Activated naive CD8-positive, alpha-beta T cell treated with anti-CD3 and anti-CD28 coated beads, Interleukin-2, amount 10 ng/mL, durations not matched to agents 7 days and 5 days (primary cell): ENCODE measurements at regions not wholly inside any gene's neighbourhood (a gene's known extent, or its start where the extent isn't known, plus 50 kb on each side); places are given as distances from the start of the nearest gene placed in this dataset.
A peak's percentile ranks its signal among the peaks of the same experiment; 100 is the strongest.
"Not testable (repeated sequence)": the region's sequence is repeated elsewhere in the genome, so short reads cannot be mapped to it uniquely, and the experiment has no call there.

Experiments
- ATAC-seq: fragments of 150-1000 bp; cut with Tn5 transposase; one replicate; pipeline ENCODE4 v1.10.0; 2021; ENCODE audit warnings: low read depth, moderate library complexity
- POLR2A ChIA-PET: fragments of 350-600 bp; sonication (Branson Sonifier 250); formaldehyde crosslinking; loops from one replicate; lab custom pipeline; 2021; ENCODE audit warnings: antibody characterized with exemption; lab: Charles Lee
- DNase-seq: peaks from one replicate; pipeline ENCODE4 v3.0.0; 2021
- H3K27ac Mint-ChIP-seq: one replicate; pipeline ENCODE4 v1.8.0; 2022; ENCODE audit warnings: mild to moderate bottlenecking, mixed read lengths
- H3K27me3 Mint-ChIP-seq: one replicate; pipeline ENCODE4 v1.8.0; 2022; ENCODE audit warnings: mild to moderate bottlenecking, moderate library complexity, mixed read lengths
- H3K36me3 Mint-ChIP-seq: one replicate; pipeline ENCODE4 v1.8.0; 2021; ENCODE audit warnings: mild to moderate bottlenecking, mixed read lengths
- H3K4me1 Mint-ChIP-seq: one replicate; pipeline ENCODE4 v1.8.0; 2021; ENCODE audit warnings: mixed read lengths
- H3K4me3 Mint-ChIP-seq: one replicate; pipeline ENCODE4 v1.8.0; 2022; ENCODE audit warnings: mild to moderate bottlenecking, moderate library complexity, mixed read lengths
- H3K9me3 Mint-ChIP-seq: one replicate; pipeline ENCODE4 v1.8.0; 2021; ENCODE audit warnings: mixed read lengths

GRCh38 chr1:194069168-194069830 is 882.9 kb upstream of the B3GALT2 start:
- POLR2A ChIA-PET, result no interaction called here

GRCh38 chr1:194068446-194069167 is 882.2 kb upstream of the B3GALT2 start:
- Mint-ChIP-seq H3K4me3 (no peak overlapping the region), H3K36me3 (no peaks in the 10 kb centered on the region), H3K27me3 (no peaks in the 10 kb centered on the region), H3K9me3 (peaks cover 8% of the 10 kb centered on the region), H3K4me1 (no peaks in the 10 kb centered on the region), H3K27ac (no peak overlapping the region)
- DNase-seq (no peak), ATAC-seq (no peak)
- POLR2A ChIA-PET, result no interaction called here

More at GRCh38 chr1:194069168-194069830, 882.9 kb upstream of the B3GALT2 start:
- H3K27ac Mint-ChIP-seq, result no peak overlapping the region
- peaks cover 8% of the 10 kb centered on the region for H3K9me3 Mint-ChIP-seq
- H3K36me3 Mint-ChIP-seq, result no peaks in the 10 kb centered on the region
- DNase-seq, result no peak
- H3K4me3 Mint-ChIP-seq, result no peak overlapping the region
- H3K27me3 Mint-ChIP-seq, result no peaks in the 10 kb centered on the region
- no peak for ATAC-seq
- H3K4me1 Mint-ChIP-seq, result no peaks in the 10 kb centered on the region

- H3K36me3 Mint-ChIP-seq, result no peaks in the 10 kb centered on the region
- no peaks in the 10 kb centered on the region for H3K27me3 Mint-ChIP-seq
- no peak for ATAC-seq
- H3K27ac Mint-ChIP-seq, result no peak overlapping the region
- no peaks in the 10 kb centered on the region for H3K4me1 Mint-ChIP-seq
- peaks cover 8% of the 10 kb centered on the region for H3K9me3 Mint-ChIP-seq
- H3K4me3 Mint-ChIP-seq, result no peak overlapping the region
- DNase-seq, result no peak
- POLR2A ChIA-PET, result no interaction called here
These were observed 881.4 kb upstream of the B3GALT2 start for GRCh38 chr1:194067772-194068171.

DNA sequence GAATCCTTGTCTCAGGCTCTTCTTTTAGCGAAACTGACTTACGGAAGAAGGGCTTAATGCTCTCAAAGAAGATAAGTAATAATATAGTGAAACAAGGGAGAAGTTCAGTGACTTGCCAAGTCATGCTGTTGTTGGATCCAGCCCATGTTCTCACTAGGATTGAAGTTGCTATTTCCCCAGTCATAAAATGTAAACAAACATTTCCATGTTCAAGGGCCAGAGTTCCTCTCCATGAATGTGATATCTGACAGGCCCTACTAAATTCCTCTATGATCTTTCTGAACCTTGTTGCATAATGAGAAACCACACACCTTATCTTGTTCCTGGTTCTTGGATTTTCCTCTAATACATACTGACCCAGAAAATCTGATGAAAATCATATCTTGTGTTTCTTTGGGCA is 876.5 kb upstream of the B3GALT2 start:
- peaks cover 20% of the 10 kb centered on the region for H3K36me3 Mint-ChIP-seq
- H3K4me1 Mint-ChIP-seq, result peaks cover 15% of the 10 kb centered on the region
- H3K27me3 Mint-ChIP-seq, result no peaks in the 10 kb centered on the region
- H3K9me3 Mint-ChIP-seq, result peaks cover 17% of the 10 kb centered on the region
- H3K4me3 Mint-ChIP-seq, result no peak overlapping the region
- no peak for DNase-seq
- no peak overlapping the region for H3K27ac Mint-ChIP-seq
- ATAC-seq, result no peak
- POLR2A ChIA-PET, result no interaction called here

DNA sequence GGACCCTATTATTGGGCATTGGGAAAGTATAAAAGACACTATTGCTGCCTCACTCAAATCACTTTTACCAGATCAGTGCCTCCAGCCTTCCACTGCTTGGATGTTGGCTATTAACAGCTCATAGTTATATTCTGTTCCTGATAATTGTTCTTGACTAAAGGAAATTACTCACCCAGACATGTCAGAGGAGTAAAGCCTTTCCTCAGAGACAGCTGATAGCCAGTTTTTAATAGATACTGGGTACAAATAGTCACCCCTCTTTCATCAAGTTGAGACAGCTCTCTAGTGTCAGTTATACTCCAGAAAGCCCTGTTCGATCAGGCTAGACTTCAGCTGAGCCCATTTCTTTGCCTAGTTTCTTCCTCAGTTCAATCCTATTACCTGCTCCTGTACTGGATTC is 876.1 kb upstream of the B3GALT2 start:
- POLR2A ChIA-PET, result no interaction called here
- Mint-ChIP-seq H3K27me3 (no peaks in the 10 kb centered on the region), H3K36me3 (peaks cover 20% of the 10 kb centered on the region), H3K9me3 (peaks cover 17% of the 10 kb centered on the region), H3K27ac (no peak overlapping the region), H3K4me3 (no peak overlapping the region), H3K4me1 (peaks cover 15% of the 10 kb centered on the region)
- no peak for ATAC-seq
- no peak for DNase-seq

- H3K36me3 Mint-ChIP-seq, result peaks cover 24% of the 10 kb centered on the region
- ATAC-seq, result no peak
- H3K27me3 Mint-ChIP-seq, result no peaks in the 10 kb centered on the region
- peaks cover 13% of the 10 kb centered on the region for H3K9me3 Mint-ChIP-seq
- H3K27ac Mint-ChIP-seq, result peak overlapping the region; percentile 82
- POLR2A ChIA-PET, result no interaction called here
- peak overlapping the region; percentile 23 for H3K4me3 Mint-ChIP-seq
- H3K4me1 Mint-ChIP-seq, result peaks cover 30% of the 10 kb centered on the region
- no peak for DNase-seq
These were observed 874.1 kb upstream of the B3GALT2 start for GRCh38 chr1:194060481-194060880.

DNA sequence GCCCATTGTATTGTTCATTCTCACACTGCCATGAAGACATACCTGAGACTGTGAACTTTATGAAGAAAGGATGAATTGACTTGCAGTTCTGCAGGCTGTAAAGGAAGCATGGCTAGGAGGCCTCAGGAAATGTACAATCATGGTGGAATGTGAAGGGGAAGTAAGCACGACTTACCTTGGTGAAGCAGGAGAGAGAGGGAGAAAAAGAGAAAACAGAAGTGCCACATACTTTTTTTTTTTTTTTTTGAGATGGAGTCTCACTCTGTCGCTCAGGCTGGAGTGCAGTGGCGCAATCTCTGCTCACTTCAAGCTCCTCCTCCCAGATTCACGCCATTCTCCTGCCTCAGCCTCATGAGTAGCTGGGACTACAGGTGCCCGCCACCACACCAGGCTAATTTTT is 871.9 kb upstream of the B3GALT2 start:
- H3K4me3 Mint-ChIP-seq, ATAC-seq, H3K27me3 Mint-ChIP-seq, POLR2A ChIA-PET, DNase-seq, H3K27ac Mint-ChIP-seq: not testable (repeated sequence)
- H3K9me3 Mint-ChIP-seq, result peaks cover 15% of the 10 kb centered on the region
- peaks cover 33% of the 10 kb centered on the region for H3K4me1 Mint-ChIP-seq
- peaks cover 30% of the 10 kb centered on the region for H3K36me3 Mint-ChIP-seq

GRCh38 chr1:194056169-194056568 is 869.8 kb upstream of the B3GALT2 start:
- Mint-ChIP-seq H3K27ac (peak overlapping the region; percentile 65), H3K4me3 (peak overlapping the region; percentile 37), H3K27me3 (no peaks in the 10 kb centered on the region), H3K36me3 (peaks cover 32% of the 10 kb centered on the region), H3K4me1 (peaks cover 46% of the 10 kb centered on the region), H3K9me3 (peaks cover 15% of the 10 kb centered on the region)
- no peak for DNase-seq
- POLR2A ChIA-PET, result no interaction called here
- ATAC-seq, result peak; percentile 65

DNA sequence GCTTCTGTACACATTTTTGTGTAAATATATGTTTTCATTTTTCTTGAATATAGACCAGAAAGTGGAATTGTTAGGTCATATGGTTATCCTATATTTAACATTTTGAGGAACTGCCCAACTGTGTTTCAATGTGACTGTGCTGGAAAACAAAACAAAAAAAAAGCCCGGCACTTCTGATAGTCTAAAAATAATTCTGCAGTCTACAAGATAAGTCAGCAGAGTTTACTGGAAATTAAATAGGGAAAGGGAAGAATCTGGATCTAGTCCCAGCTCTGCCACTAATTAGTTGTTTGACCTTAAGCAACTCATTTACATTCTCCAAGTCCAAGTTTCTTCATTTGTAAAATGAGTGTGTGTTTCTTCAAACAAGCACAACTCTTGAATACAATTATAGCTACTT is 869.1 kb upstream of the B3GALT2 start:
- H3K36me3 Mint-ChIP-seq, result peaks cover 30% of the 10 kb centered on the region
- ATAC-seq, result no peak
- H3K27me3 Mint-ChIP-seq, result no peaks in the 10 kb centered on the region
- peaks cover 41% of the 10 kb centered on the region for H3K4me1 Mint-ChIP-seq
- no peak for DNase-seq
- peaks cover 15% of the 10 kb centered on the region for H3K9me3 Mint-ChIP-seq
- H3K4me3 Mint-ChIP-seq, result no peak overlapping the region
- POLR2A ChIA-PET, result no interaction called here
- H3K27ac Mint-ChIP-seq, result no peak overlapping the region

DNA sequence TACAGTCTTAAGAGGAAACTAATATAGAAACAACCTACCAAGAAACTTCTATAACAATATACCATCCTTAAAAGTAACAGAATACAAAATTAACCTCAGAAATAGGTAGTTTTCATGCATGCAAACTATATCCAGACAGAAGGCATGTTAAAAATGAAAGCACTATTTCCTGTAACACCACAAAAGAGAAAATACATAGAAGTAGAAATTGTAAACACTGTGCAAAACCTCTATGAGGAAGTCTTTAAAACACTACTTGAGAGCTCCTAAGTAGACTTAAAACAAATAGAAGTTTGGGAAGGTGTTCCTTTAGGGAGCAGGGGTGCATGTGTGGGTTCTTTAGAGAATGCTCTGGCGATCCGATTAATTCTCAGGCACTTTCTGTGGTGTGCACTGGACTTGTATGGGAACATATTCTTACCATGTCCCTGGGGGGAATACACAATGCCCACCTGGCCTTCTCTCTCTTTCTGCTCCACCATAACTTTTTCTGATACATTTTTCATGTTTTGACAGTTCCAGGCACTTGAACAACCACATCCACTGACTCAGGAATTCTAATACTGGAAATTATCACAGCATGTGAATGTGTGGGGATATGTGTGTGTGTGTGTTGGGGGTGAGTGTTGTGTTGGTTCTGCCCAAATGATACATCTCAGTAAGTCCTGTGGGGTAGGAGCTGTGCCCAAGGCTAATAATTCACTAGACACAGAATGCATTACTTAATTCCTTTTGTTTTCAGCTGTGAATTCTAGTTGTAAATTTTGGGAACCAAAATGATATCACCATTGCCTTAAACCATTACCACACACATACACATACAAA is 866.3 kb upstream of the B3GALT2 start:
- Mint-ChIP-seq H3K27me3 (no peaks in the 10 kb centered on the region), H3K4me1 (peaks cover 33% of the 10 kb centered on the region), H3K4me3 (peak overlapping the region; percentile 58), H3K27ac (peak overlapping the region; percentile 80), H3K36me3 (peaks cover 12% of the 10 kb centered on the region), H3K9me3 (peaks cover 3% of the 10 kb centered on the region)
- POLR2A ChIA-PET, result no interaction called here
- DNase-seq (no peak), ATAC-seq (peak; percentile 55)

GRCh38 chr1:194047921-194048320 is 861.5 kb upstream of the B3GALT2 start:
- H3K4me3 Mint-ChIP-seq, result no peak overlapping the region
- H3K4me1 Mint-ChIP-seq, result peaks cover 15% of the 10 kb centered on the region
- no peaks in the 10 kb centered on the region for H3K27me3 Mint-ChIP-seq
- POLR2A ChIA-PET, result no interaction called here
- DNase-seq (no peak), ATAC-seq (no peak)
- no peak overlapping the region for H3K27ac Mint-ChIP-seq
- peaks cover 1% of the 10 kb centered on the region for H3K9me3 Mint-ChIP-seq
- H3K36me3 Mint-ChIP-seq, result peaks cover 2% of the 10 kb centered on the region

DNA sequence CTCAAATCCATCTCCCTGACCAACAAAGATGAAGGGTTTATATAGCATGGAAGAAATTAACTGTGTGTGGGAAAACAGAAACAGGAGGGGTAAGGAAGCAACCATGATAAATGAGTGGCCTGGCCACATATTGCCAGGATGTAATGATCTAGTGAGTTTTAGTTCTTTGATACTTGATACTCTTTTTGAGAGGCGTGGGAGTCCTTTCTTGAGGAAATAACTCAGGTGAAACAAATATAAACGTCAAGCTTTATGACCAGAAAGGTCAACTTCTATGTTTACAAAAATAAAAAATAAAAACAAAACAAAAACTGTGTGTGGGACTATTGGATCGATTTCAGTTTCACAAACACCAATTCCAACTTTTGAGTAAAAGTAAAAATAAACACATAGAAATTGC is 860.8 kb upstream of the B3GALT2 start:
- H3K4me3 Mint-ChIP-seq, result no peak overlapping the region
- no peak for DNase-seq

DNA sequence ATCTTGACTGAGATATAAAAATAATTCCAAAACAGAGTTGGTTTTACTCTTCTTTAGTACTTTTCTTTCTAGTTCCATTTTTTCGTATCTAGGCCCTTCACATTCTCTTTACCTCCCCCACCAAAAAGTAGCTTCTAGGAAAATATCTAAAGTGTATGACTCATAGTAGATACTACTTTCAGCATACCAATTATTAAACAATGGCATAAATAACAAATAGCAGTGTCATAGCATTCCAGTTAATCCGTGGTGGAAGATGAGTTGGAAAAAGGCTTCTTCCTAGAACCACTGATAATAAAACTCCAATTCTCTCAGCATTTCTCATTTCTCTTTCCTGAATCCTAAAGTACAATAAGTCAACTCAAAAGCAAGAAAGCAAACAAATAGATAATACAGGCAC is 859.0 kb upstream of the B3GALT2 start:
- Mint-ChIP-seq H3K9me3 (peaks cover 1% of the 10 kb centered on the region), H3K4me1 (peaks cover 3% of the 10 kb centered on the region), H3K27ac (peak overlapping the region; percentile 23), H3K27me3 (no peaks in the 10 kb centered on the region), H3K36me3 (no peaks in the 10 kb centered on the region), H3K4me3 (no peak overlapping the region)
- POLR2A ChIA-PET, result no interaction called here
- DNase-seq (no peak), ATAC-seq (no peak)

More for the DNA sequence above, 860.8 kb upstream of the B3GALT2 start:
- H3K9me3 Mint-ChIP-seq, result peaks cover 1% of the 10 kb centered on the region
- H3K27ac Mint-ChIP-seq, result no peak overlapping the region
- POLR2A ChIA-PET, result no interaction called here
- peaks cover 8% of the 10 kb centered on the region for H3K4me1 Mint-ChIP-seq
- ATAC-seq, result no peak
- H3K27me3 Mint-ChIP-seq, result no peaks in the 10 kb centered on the region
- H3K36me3 Mint-ChIP-seq, result peaks cover 2% of the 10 kb centered on the region
